ENCODE measurements at regions not wholly inside any gene's neighbourhood (a gene's known extent, or its start where the extent isn't known, plus 50 kb on each side); places are given as distances from the start of the nearest gene placed in this dataset.

GRCh38 chr11:134015556-134015955 is 53.3 kb upstream of the JAM3 start:
- no peak overlapping the region for H2AFZ ChIP-seq (ENCODE audit: low read length)
- H3F3A ChIP-seq (ENCODE audit: low read depth): no peaks in the 10 kb centered on the region
- H3K9me3 ChIP-seq (ENCODE audit: insufficient read depth, low read depth, low read length): no peaks in the 10 kb centered on the region
- no peaks in the 10 kb centered on the region for H3K27me3 ChIP-seq (ENCODE audit: insufficient read depth, low read length, poor library complexity, severe bottlenecking)
- H3K9ac ChIP-seq (ENCODE audit: low read depth, low read length, poor library complexity, severe bottlenecking): no peak overlapping the region
- H3K4me2 ChIP-seq (ENCODE audit: low read depth, low read length, poor library complexity, severe bottlenecking): no peak overlapping the region
- no peaks in the 10 kb centered on the region for H3K36me3 ChIP-seq (ENCODE audit: insufficient read depth, low read length)
- no peaks in the 10 kb centered on the region for H3K4me1 ChIP-seq (ENCODE audit: insufficient read depth, low read length, poor library complexity, severe bottlenecking)
- H3K4me3 ChIP-seq (ENCODE audit: low read length, poor library complexity, severe bottlenecking): no peak overlapping the region
- no peaks in the 10 kb centered on the region for H3K9me2 ChIP-seq (replicated peaks; ENCODE audit: low read depth, low read length)
- TF ChIP-seq, protein P1, sequence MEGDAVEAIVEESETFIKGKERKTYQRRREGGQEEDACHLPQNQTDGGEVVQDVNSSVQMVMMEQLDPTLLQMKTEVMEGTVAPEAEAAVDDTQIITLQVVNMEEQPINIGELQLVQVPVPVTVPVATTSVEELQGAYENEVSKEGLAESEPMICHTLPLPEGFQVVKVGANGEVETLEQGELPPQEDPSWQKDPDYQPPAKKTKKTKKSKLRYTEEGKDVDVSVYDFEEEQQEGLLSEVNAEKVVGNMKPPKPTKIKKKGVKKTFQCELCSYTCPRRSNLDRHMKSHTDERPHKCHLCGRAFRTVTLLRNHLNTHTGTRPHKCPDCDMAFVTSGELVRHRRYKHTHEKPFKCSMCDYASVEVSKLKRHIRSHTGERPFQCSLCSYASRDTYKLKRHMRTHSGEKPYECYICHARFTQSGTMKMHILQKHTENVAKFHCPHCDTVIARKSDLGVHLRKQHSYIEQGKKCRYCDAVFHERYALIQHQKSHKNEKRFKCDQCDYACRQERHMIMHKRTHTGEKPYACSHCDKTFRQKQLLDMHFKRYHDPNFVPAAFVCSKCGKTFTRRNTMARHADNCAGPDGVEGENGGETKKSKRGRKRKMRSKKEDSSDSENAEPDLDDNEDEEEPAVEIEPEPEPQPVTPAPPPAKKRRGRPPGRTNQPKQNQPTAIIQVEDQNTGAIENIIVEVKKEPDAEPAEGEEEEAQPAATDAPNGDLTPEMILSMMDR (conservative IDR thresholded peaks at IDR 0.05; ENCODE audit: low read length): no peak
- TF ChIP-seq EZH2phosphoT487 (IDR thresholded peaks at IDR 0.05; ENCODE audit: borderline replicate concordance): no peak
- no peaks in the 10 kb centered on the region for H3K79me2 ChIP-seq (ENCODE audit: insufficient read depth, low read length)
- H4K20me1 ChIP-seq (ENCODE audit: insufficient read depth, low read length, poor library complexity, severe bottlenecking): no peaks in the 10 kb centered on the region

DNA sequence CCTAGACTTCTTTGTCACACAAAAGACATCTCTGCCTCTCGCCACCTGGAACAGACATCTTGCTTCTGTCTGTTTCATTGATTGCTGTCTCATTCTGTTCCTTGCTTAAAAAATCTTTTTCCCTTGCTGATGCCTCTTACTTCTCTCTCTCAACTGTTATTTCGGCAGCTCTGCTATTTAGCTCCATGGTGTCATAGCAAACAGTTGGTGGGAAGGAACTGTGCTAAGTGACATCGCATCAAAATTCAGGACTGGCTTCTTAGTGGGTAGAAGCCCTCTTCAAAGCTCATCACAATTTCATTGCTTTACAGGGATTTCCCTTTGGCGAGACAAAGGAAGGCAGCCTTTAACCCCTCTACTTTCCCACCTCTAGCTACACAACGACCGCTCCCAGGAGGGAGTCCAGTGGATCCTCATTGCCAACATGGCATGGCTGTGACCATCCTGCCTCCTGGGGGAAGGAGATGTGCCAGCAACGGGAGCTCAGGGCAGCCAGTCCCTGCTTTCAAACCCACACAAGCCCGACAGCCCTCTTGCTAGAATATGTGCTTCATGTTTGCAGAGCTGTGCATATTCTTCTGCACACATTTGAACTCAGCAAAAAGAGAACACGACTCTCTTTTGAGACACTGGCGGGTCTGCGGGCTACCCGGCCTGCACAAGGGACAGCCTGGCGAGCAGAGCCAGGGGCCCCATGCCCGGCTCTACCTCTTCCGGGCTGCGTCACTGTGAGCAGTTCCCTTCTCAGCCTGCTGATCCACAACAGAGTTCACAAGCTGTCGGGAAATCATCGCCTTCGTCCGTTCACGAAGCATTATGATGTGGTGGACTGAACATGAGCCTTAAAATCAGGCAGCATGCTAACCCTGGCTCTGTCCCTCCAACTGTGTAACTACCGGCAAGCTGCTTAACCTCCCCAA is 51.1 kb upstream of the JAM3 start:
- Histone ChIP-seq H3F3A (ENCODE audit: low read depth) (no peaks in the 10 kb centered on the region), H3K4me1 (ENCODE audit: insufficient read depth, low read length, poor library complexity, severe bottlenecking) (no peaks in the 10 kb centered on the region), H3K9me3 (ENCODE audit: insufficient read depth, low read depth, low read length) (no peaks in the 10 kb centered on the region), H3K4me2 (ENCODE audit: low read depth, low read length, poor library complexity, severe bottlenecking) (no peak overlapping the region), H3K4me3 (ENCODE audit: low read length, poor library complexity, severe bottlenecking) (no peak overlapping the region), H3K79me2 (ENCODE audit: insufficient read depth, low read length) (no peaks in the 10 kb centered on the region), H3K36me3 (ENCODE audit: insufficient read depth, low read length) (no peaks in the 10 kb centered on the region), H2AFZ (ENCODE audit: low read length) (no peak overlapping the region), H4K20me1 (ENCODE audit: insufficient read depth, low read length, poor library complexity, severe bottlenecking) (no peaks in the 10 kb centered on the region), H3K9ac (ENCODE audit: low read depth, low read length, poor library complexity, severe bottlenecking) (no peak overlapping the region), H3K9me2 (replicated peaks; ENCODE audit: low read depth, low read length) (no peaks in the 10 kb centered on the region), H3K27me3 (ENCODE audit: insufficient read depth, low read length, poor library complexity, severe bottlenecking) (no peaks in the 10 kb centered on the region)
- no peak for TF ChIP-seq EZH2phosphoT487 (IDR thresholded peaks at IDR 0.05; ENCODE audit: borderline replicate concordance)
- TF ChIP-seq, protein P1 (conservative IDR thresholded peaks at IDR 0.05; ENCODE audit: low read length): no peak
